HG03521 (cell line): ENCODE measurements at regions not wholly inside any gene's neighbourhood (a gene's known extent, or its start where the extent isn't known, plus 50 kb on each side); places are given as distances from the start of the nearest gene placed in this dataset.

Experiments used
- ATAC-seq: cut with Tn5 transposase; IDR thresholded peaks from one replicate; pipeline ENCODE4 v1.9.1; 2021; ENCODE audit warnings: mild to moderate bottlenecking, moderate library complexity; ENCODE audit not compliant: unreplicated experiment

- ATAC-seq = no peak
These were observed 316.0 kb upstream of the NPVF start for GRCh38 chr7:25544254-25544653.

- ATAC-seq = no peak
These were observed 317.1 kb upstream of the NPVF start for GRCh38 chr7:25545124-25546008.

- ATAC-seq = no peak
These were observed 318.0 kb upstream of the NPVF start for GRCh38 chr7:25546306-25546705.

- no peak for ATAC-seq
These were observed 321.1 kb upstream of the NPVF start for GRCh38 chr7:25549271-25549921.

GRCh38 chr7:25550149-25550548 is 321.9 kb upstream of the NPVF start:
- no peak for ATAC-seq

GRCh38 chr7:25552998-25553397 is 324.7 kb upstream of the NPVF start:
- no peak for ATAC-seq

GRCh38 chr7:25553580-25554291 is 325.4 kb upstream of the NPVF start:
- ATAC-seq = no peak

- ATAC-seq = no peak
These were observed 329.2 kb upstream of the NPVF start for GRCh38 chr7:25557379-25557917.

GRCh38 chr7:25557930-25558329 is 329.6 kb upstream of the NPVF start:
- no peak for ATAC-seq

- ATAC-seq = no peak
These were observed 330.3 kb upstream of the NPVF start for GRCh38 chr7:25558605-25559004.

- no peak for ATAC-seq
These were observed 331.5 kb upstream of the NPVF start for GRCh38 chr7:25559581-25560367.

- ATAC-seq = no peak
These were observed 334.4 kb upstream of the NPVF start for GRCh38 chr7:25562673-25563182.

GRCh38 chr7:25565002-25565401 is 336.7 kb upstream of the NPVF start:
- no peak for ATAC-seq

GRCh38 chr7:25565949-25566348 is 337.7 kb upstream of the NPVF start:
- no peak for ATAC-seq

GRCh38 chr7:25567430-25567829 is 339.1 kb upstream of the NPVF start:
- ATAC-seq = no peak

- ATAC-seq = no peak
These were observed 341.5 kb upstream of the NPVF start for GRCh38 chr7:25569765-25570164.

GRCh38 chr7:25572423-25572822 is 344.1 kb upstream of the NPVF start:
- no peak for ATAC-seq

- ATAC-seq = no peak
These were observed 346.5 kb upstream of the NPVF start for GRCh38 chr7:25574828-25575227.

- no peak for ATAC-seq
These were observed 347.3 kb upstream of the NPVF start for GRCh38 chr7:25575634-25576033.

- no peak for ATAC-seq
These were observed 350.9 kb upstream of the NPVF start for GRCh38 chr7:25578991-25579777.
